ENCODE measurements at regions not wholly inside any gene's neighbourhood (a gene's known extent, or its start where the extent isn't known, plus 50 kb on each side); places are given as distances from the start of the nearest gene placed in this dataset.
A peak's percentile ranks its signal among the peaks of the same experiment; 100 is the strongest.

DNA sequence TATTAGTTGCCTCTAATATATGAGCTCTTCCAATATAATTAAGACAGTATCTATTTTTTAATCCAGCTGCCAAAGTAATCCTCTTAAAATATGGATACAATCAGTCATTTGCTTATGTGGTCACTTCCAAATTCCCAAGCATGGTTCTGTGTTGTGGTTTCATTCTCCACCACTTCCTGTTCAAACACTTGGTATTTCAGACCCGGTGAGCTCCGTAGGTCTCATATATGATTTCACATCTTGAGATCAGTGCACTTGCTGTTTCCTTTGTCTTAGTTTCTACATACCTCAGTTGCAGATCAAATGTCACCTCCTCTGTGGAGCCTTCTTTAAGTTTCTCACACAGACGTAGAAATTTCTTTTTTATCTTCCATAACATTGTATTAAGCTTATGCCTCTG is 254.2 kb downstream of the KCNS3 start:
- Histone ChIP-seq H3K4me1 (ENCODE audit: control insufficient read depth, extremely low read depth, insufficient read depth, low read length) (no peaks in the 10 kb centered on the region), H3K36me3 (ENCODE audit: control insufficient read depth, insufficient read depth, low read length) (no peaks in the 10 kb centered on the region), H3K9ac (ENCODE audit: insufficient read depth, low read length) (no peak overlapping the region), H3K9me3 (ENCODE audit: control insufficient read depth, insufficient read depth, low read depth, low read length) (no peaks in the 10 kb centered on the region), H4K20me1 (ENCODE audit: control insufficient read depth, extremely low read depth, insufficient read depth, low read length) (no peaks in the 10 kb centered on the region), H2AFZ (ENCODE audit: low read length) (no peak overlapping the region), H3K4me3 (replicated peaks in 1 of 4; ENCODE audit: control extremely low read depth in 1 of 4, insufficient read depth in 1 of 4, low read depth in 3 of 4, low read length in 4 of 4) (no peak overlapping the region), H3K79me2 (ENCODE audit: control insufficient read depth, insufficient read depth, low read length) (no peaks in the 10 kb centered on the region), H3K27me3 (ENCODE audit: control insufficient read depth, insufficient read depth, low read length) (no peaks in the 10 kb centered on the region), H3K27ac (ENCODE audit: insufficient read depth, low read length) (no peak overlapping the region), H3K4me2 (ENCODE audit: extremely low read depth, insufficient read depth, low read length) (no peak overlapping the region)
- DNase-seq (ENCODE audit: low read depth in 2 of 2): peak; percentile 9 to 91
- TF ChIP-seq, protein P1, sequence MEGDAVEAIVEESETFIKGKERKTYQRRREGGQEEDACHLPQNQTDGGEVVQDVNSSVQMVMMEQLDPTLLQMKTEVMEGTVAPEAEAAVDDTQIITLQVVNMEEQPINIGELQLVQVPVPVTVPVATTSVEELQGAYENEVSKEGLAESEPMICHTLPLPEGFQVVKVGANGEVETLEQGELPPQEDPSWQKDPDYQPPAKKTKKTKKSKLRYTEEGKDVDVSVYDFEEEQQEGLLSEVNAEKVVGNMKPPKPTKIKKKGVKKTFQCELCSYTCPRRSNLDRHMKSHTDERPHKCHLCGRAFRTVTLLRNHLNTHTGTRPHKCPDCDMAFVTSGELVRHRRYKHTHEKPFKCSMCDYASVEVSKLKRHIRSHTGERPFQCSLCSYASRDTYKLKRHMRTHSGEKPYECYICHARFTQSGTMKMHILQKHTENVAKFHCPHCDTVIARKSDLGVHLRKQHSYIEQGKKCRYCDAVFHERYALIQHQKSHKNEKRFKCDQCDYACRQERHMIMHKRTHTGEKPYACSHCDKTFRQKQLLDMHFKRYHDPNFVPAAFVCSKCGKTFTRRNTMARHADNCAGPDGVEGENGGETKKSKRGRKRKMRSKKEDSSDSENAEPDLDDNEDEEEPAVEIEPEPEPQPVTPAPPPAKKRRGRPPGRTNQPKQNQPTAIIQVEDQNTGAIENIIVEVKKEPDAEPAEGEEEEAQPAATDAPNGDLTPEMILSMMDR (conservative IDR thresholded peaks at IDR 0.05 in 1 of 2, IDR thresholded peaks at IDR 0.05 in 1 of 2; ENCODE audit: low read depth in 1 of 2, low read length in 2 of 2): no peak
- no peak for TF ChIP-seq EZH2 (IDR thresholded peaks at IDR 0.05; ENCODE audit: low read length, missing control alignments)

DNA sequence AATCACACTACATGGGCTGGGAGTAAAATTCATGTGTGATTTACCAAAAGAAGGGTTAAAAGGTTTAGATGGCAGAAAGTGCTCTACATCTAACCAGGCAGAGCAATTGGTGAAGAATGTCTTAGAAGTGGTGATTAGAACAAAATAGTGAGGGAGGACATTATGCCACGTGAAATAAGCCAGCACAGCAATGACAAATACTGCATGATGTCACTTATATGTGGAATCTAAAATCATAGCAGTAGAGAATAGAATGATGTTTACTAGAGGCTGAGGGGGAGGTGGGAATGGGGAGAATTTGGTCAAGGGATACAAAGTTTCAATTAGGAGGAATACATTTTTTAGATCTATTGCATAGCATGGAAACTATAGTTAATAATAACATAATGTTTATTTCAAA is 253.3 kb downstream of the KCNS3 start:
- H3K79me2 ChIP-seq (ENCODE audit: control insufficient read depth, insufficient read depth, low read length): no peaks in the 10 kb centered on the region
- DNase-seq (ENCODE audit: low read depth in 2 of 2): no peak
- H3K4me3 ChIP-seq (replicated peaks in 1 of 4; ENCODE audit: control extremely low read depth in 1 of 4, insufficient read depth in 1 of 4, low read depth in 3 of 4, low read length in 4 of 4): no peak overlapping the region
- no peaks in the 10 kb centered on the region for H3K36me3 ChIP-seq (ENCODE audit: control insufficient read depth, insufficient read depth, low read length)
- H4K20me1 ChIP-seq (ENCODE audit: control insufficient read depth, extremely low read depth, insufficient read depth, low read length): no peaks in the 10 kb centered on the region
- no peak overlapping the region for H3K4me2 ChIP-seq (ENCODE audit: extremely low read depth, insufficient read depth, low read length)
- no peak overlapping the region for H3K9ac ChIP-seq (ENCODE audit: insufficient read depth, low read length)
- no peaks in the 10 kb centered on the region for H3K4me1 ChIP-seq (ENCODE audit: control insufficient read depth, extremely low read depth, insufficient read depth, low read length)
- no peaks in the 10 kb centered on the region for H3K27me3 ChIP-seq (ENCODE audit: control insufficient read depth, insufficient read depth, low read length)
- no peaks in the 10 kb centered on the region for H3K9me3 ChIP-seq (ENCODE audit: control insufficient read depth, insufficient read depth, low read depth, low read length)
- TF ChIP-seq EZH2 (IDR thresholded peaks at IDR 0.05; ENCODE audit: low read length, missing control alignments): no peak
- TF ChIP-seq, protein P1 (conservative IDR thresholded peaks at IDR 0.05 in 1 of 2, IDR thresholded peaks at IDR 0.05 in 1 of 2; ENCODE audit: low read depth in 1 of 2, low read length in 2 of 2): no peak
- H2AFZ ChIP-seq (ENCODE audit: low read length): no peak overlapping the region
- H3K27ac ChIP-seq (ENCODE audit: insufficient read depth, low read length): no peak overlapping the region

DNA sequence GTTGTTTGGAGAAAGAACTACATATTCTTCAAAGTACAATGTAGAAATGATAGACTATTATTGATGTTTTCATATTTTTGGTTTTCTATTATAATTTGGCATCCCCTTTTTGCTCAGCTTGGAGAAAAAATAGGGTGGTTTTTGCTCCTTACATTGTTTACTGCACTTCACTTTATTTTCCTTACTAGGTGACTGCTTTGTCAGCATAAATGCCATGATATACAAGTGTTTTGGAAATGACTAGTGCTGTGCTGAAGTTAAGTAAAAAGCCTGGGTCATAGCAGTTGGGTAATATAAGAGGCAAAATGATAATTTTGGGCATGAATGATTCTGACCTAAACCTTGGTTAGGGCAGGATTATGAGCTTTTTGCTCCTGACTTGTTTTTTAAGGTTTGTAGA is 250.9 kb downstream of the KCNS3 start:
- no peak for TF ChIP-seq EZH2 (IDR thresholded peaks at IDR 0.05; ENCODE audit: low read length, missing control alignments)
- TF ChIP-seq, protein P1 (conservative IDR thresholded peaks at IDR 0.05 in 1 of 2, IDR thresholded peaks at IDR 0.05 in 1 of 2; ENCODE audit: low read depth in 1 of 2, low read length in 2 of 2): no peak
- Histone ChIP-seq H3K9ac (ENCODE audit: insufficient read depth, low read length) (no peak overlapping the region), H3K9me3 (ENCODE audit: control insufficient read depth, insufficient read depth, low read depth, low read length) (no peaks in the 10 kb centered on the region), H3K4me1 (ENCODE audit: control insufficient read depth, extremely low read depth, insufficient read depth, low read length) (no peaks in the 10 kb centered on the region), H2AFZ (ENCODE audit: low read length) (no peak overlapping the region), H3K36me3 (ENCODE audit: control insufficient read depth, insufficient read depth, low read length) (no peaks in the 10 kb centered on the region), H3K4me2 (ENCODE audit: extremely low read depth, insufficient read depth, low read length) (no peak overlapping the region), H3K79me2 (ENCODE audit: control insufficient read depth, insufficient read depth, low read length) (no peaks in the 10 kb centered on the region), H3K27me3 (ENCODE audit: control insufficient read depth, insufficient read depth, low read length) (no peaks in the 10 kb centered on the region), H3K4me3 (replicated peaks in 1 of 4; ENCODE audit: control extremely low read depth in 1 of 4, insufficient read depth in 1 of 4, low read depth in 3 of 4, low read length in 4 of 4) (no peak overlapping the region), H4K20me1 (ENCODE audit: control insufficient read depth, extremely low read depth, insufficient read depth, low read length) (no peaks in the 10 kb centered on the region), H3K27ac (ENCODE audit: insufficient read depth, low read length) (no peak overlapping the region)
- no peak for DNase-seq (ENCODE audit: low read depth in 2 of 2)

Data from fibroblast of lung (primary cell).